A549 (cell line): ENCODE measurements at regions not wholly inside any gene's neighbourhood (a gene's known extent, or its start where the extent isn't known, plus 50 kb on each side); places are given as distances from the start of the nearest gene placed in this dataset.

Source experiments
- ATOH8 ChIP-seq: fragments of 250-450 bp; sonication (Bioruptor Pico); IDR thresholded peaks from 2 replicates; pipeline ENCODE4 v1.5.0; 2020; ENCODE audit warnings: low read depth, mild to moderate bottlenecking, moderate library complexity
- BHLHE40 ChIP-seq: IDR thresholded peaks from 2 replicates; pipeline ENCODE4 v1.6.1; 2012; ENCODE audit warnings: low read depth, low read length, inconsistent platforms
- CHD2 ChIP-seq: fragments of 150-350 bp; IDR thresholded peaks from 2 replicates; pipeline ENCODE4 v1.6.1; 2014; ENCODE audit warnings: low read length; ENCODE audit not compliant: partially characterized antibody
- EHF ChIP-seq: fragments of 250-450 bp; sonication (Bioruptor Pico); IDR thresholded peaks from 2 replicates; pipeline ENCODE4 v1.5.0; 2020; ENCODE audit warnings: mild to moderate bottlenecking
- FOSL2 ChIP-seq, 2 experiments: fragments of 450-650 bp in 1 of 2; fragments of >200 bp in 1 of 2; sonication (Bioruptor Twin) in 1 of 2; formaldehyde crosslinking; IDR thresholded peaks; 2 replicates each; pipeline versions ENCODE4 v1.5.0 to v1.6.1; 2016 to 2020; ENCODE audit warnings: mild to moderate bottlenecking in 1 of 2, moderate library complexity in 1 of 2
- POLR2A ChIP-seq: IDR thresholded peaks from 2 replicates; pipeline ENCODE4 v1.6.1; 2012; ENCODE audit warnings: mild to moderate bottlenecking, low read length
- RAD21 ChIP-seq, 2 experiments: fragments of >200 bp in 1 of 2; sonication (Bioruptor Twin) in 1 of 2; formaldehyde crosslinking in 1 of 2; IDR thresholded peaks in 1 of 2; conservative IDR thresholded peaks in 1 of 2; 2 replicates in 1 of 2; 3 replicates in 1 of 2; pipeline ENCODE4 v1.6.1; 2012 to 2018; ENCODE audit warnings: inconsistent platforms in 1 of 2
- REST ChIP-seq: fragments of 200-600 bp; sonication (generic); IDR thresholded peaks from 2 replicates; pipeline ENCODE4 v1.6.1; 2016; ENCODE audit warnings: antibody characterized with exemption, mild to moderate bottlenecking, moderate library complexity
- SREBF2 ChIP-seq: fragments of 450-650 bp; IDR thresholded peaks from 2 replicates; pipeline ENCODE4 v1.6.1; 2014; ENCODE audit warnings: mild to moderate bottlenecking, moderate library complexity
- TF ChIP-seq, protein P1 (sequence below): fragments of >200 bp; sonication (Bioruptor Twin); formaldehyde crosslinking; IDR thresholded peaks from 3 replicates; pipeline ENCODE4 v1.5.1; 2016

GRCh38 chr7:83782628-83783027 is 133.7 kb upstream of the SEMA3E start:
- no peak for TF ChIP-seq REST
- no peak for TF ChIP-seq ATOH8 (CRISPR knock-in tag)
- no peak for TF ChIP-seq RAD21 (conservative IDR thresholded peaks at IDR 0.05 in 1 of 2, IDR thresholded peaks at IDR 0.05 in 1 of 2)
- TF ChIP-seq, protein P1, sequence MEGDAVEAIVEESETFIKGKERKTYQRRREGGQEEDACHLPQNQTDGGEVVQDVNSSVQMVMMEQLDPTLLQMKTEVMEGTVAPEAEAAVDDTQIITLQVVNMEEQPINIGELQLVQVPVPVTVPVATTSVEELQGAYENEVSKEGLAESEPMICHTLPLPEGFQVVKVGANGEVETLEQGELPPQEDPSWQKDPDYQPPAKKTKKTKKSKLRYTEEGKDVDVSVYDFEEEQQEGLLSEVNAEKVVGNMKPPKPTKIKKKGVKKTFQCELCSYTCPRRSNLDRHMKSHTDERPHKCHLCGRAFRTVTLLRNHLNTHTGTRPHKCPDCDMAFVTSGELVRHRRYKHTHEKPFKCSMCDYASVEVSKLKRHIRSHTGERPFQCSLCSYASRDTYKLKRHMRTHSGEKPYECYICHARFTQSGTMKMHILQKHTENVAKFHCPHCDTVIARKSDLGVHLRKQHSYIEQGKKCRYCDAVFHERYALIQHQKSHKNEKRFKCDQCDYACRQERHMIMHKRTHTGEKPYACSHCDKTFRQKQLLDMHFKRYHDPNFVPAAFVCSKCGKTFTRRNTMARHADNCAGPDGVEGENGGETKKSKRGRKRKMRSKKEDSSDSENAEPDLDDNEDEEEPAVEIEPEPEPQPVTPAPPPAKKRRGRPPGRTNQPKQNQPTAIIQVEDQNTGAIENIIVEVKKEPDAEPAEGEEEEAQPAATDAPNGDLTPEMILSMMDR: no peak
- TF ChIP-seq BHLHE40: no peak
- no peak for TF ChIP-seq POLR2A
- TF ChIP-seq SREBF2: no peak
- no peak for TF ChIP-seq FOSL2 (IDR thresholded peaks at IDR 0.05)
- no peak for TF ChIP-seq FOSL2 (CRISPR knock-in tag; IDR thresholded peaks at IDR 0.05)
- TF ChIP-seq EHF (CRISPR knock-in tag): no peak
- TF ChIP-seq CHD2: no peak
